OCI-LY3 (cell line): ENCODE measurements at regions not wholly inside any gene's neighbourhood (a gene's known extent, or its start where the extent isn't known, plus 50 kb on each side); places are given as distances from the start of the nearest gene placed in this dataset.

Experiments
- H2AFZ ChIP-seq: fragments of 200-600, 300-600 bp; shearing (Covaris generic); 2 replicates; pipeline ENCODE4 v1.6.0; 2014; ENCODE audit warnings: antibody characterized with exemption, low read depth, low read length
- H3K27ac ChIP-seq: fragments of 200-600, 300-600 bp; sonication (generic); 2 replicates; pipeline ENCODE4 v1.5.1; 2014; ENCODE audit warnings: mild to moderate bottlenecking, low read length, moderate library complexity, mixed read lengths
- H3K27me3 ChIP-seq: fragments of 200-600, 300-600 bp; sonication (generic); 2 replicates; pipeline ENCODE4 v1.6.1; 2014; ENCODE audit warnings: low read depth, low read length, mixed read lengths
- H3K36me3 ChIP-seq: fragments of 200-600, 300-600 bp; sonication (generic); replicated peaks from 2 replicates; pipeline ENCODE3; 2014; ENCODE audit warnings: low read depth, low read length, mixed read lengths
- H3K4me1 ChIP-seq: fragments of 300-600, 200-600 bp; sonication (generic); 2 replicates; pipeline ENCODE4 v1.6.1; 2014; ENCODE audit warnings: low read length, mixed read lengths
- H3K4me2 ChIP-seq: fragments of 200-600, 300-600 bp; sonication (generic); 2 replicates; pipeline ENCODE4 v1.6.1; 2014; ENCODE audit warnings: low read length, mixed read lengths
- H3K4me3 ChIP-seq: fragments of 300-600, 200-600 bp; sonication (generic); 2 replicates; pipeline ENCODE4 v1.5.1; 2014; ENCODE audit warnings: antibody characterized with exemption, mild to moderate bottlenecking, low read length, moderate library complexity
- H3K79me2 ChIP-seq: fragments of 300-600, 200-600 bp; shearing (Covaris generic); 2 replicates; pipeline ENCODE4 v1.6.1; 2014; ENCODE audit warnings: mild to moderate bottlenecking, low read length, mixed read lengths
- H3K9ac ChIP-seq: fragments of 300-600, 200-600 bp; shearing (Covaris generic); 2 replicates; pipeline ENCODE4 v1.6.0; 2014; ENCODE audit warnings: mild to moderate bottlenecking, low read length, moderate library complexity
- H3K9me3 ChIP-seq: fragments of 200-600, 300-600 bp; shearing (Covaris generic); 2 replicates; pipeline ENCODE4 v1.6.1; 2014; ENCODE audit warnings: low read length, mixed read lengths; ENCODE audit not compliant: insufficient read depth
- H4K20me1 ChIP-seq: fragments of 200-600, 300-600 bp; sonication (generic); 2 replicates; pipeline ENCODE4 v1.6.1; 2016; ENCODE audit warnings: low read length, mixed read lengths; ENCODE audit not compliant: insufficient read depth
- EZH2phosphoT487 ChIP-seq: fragments of 200-600 bp; shearing (Covaris generic); IDR thresholded peaks from 2 replicates; pipeline ENCODE4 v1.6.1; 2018; ENCODE audit warnings: antibody characterized with exemption, mixed run types, low read depth
- TF ChIP-seq, protein P1 (sequence below): fragments of 200-600, 300-600 bp; sonication (generic); IDR thresholded peaks from 2 replicates; pipeline ENCODE4 v1.5.1; 2014; ENCODE audit warnings: antibody characterized with exemption, low read length, low read depth

DNA sequence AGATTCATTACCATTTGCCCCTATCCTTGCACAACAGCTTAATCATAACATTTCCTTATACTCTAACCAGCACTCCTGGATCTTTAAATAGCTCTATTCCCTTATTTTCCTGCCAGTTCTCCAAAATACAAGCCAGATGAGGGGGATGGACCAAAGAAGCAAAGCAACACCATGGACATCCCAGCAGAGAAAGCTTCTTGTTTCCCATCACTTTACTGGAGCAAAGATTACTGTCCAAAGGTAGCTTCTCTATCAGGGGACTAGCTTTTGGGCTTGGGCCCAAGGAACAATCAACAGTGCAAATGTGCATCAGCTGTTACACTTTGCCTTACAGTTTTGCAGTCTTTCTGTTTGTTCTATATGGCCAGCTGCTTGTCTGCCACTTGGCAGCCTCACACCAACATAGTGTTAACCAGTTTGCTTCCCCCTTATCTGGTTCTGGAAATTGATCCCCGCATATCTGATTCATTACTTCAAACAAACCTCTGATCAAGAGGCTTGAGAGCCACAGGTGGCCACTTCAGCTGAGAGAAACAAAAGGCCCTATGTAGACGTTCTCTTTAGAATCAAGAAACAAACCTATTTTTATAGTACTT, 814.3 kb downstream of the METTL15 start:
- Histone ChIP-seq H3K27ac (no peak overlapping the region), H3K4me3 (no peak overlapping the region), H3K27me3 (no peaks in the 10 kb centered on the region), H3K4me2 (no peak overlapping the region), H3K36me3 (no peaks in the 10 kb centered on the region), H2AFZ (no peak overlapping the region), H4K20me1 (no peaks in the 10 kb centered on the region), H3K9me3 (no peaks in the 10 kb centered on the region), H3K4me1 (peaks cover 12% of the 10 kb centered on the region), H3K9ac (no peak overlapping the region), H3K79me2 (no peaks in the 10 kb centered on the region)
- TF ChIP-seq, protein P1, sequence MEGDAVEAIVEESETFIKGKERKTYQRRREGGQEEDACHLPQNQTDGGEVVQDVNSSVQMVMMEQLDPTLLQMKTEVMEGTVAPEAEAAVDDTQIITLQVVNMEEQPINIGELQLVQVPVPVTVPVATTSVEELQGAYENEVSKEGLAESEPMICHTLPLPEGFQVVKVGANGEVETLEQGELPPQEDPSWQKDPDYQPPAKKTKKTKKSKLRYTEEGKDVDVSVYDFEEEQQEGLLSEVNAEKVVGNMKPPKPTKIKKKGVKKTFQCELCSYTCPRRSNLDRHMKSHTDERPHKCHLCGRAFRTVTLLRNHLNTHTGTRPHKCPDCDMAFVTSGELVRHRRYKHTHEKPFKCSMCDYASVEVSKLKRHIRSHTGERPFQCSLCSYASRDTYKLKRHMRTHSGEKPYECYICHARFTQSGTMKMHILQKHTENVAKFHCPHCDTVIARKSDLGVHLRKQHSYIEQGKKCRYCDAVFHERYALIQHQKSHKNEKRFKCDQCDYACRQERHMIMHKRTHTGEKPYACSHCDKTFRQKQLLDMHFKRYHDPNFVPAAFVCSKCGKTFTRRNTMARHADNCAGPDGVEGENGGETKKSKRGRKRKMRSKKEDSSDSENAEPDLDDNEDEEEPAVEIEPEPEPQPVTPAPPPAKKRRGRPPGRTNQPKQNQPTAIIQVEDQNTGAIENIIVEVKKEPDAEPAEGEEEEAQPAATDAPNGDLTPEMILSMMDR = no peak
- no peak for TF ChIP-seq EZH2phosphoT487

DNA sequence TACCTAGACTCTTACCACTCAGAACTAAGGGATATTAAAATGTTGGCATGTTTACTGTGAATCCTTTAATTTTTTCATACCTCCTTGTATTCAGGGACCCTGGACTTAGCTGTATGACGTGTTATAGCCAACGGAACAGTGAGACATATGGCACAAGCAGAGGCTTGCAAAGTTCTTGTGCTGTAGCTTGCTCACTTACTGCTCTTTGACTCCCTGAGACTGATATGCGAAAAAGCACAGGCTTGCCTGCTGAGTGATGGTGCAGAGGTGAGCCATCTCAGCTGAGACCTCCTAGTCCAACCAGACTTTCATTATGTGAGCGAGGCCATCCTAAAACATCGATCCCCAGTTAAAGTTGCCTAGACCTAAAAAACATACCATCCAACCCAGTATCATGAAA, 811.0 kb downstream of the METTL15 start:
- Histone ChIP-seq H3K36me3 (no peaks in the 10 kb centered on the region), H2AFZ (no peak overlapping the region), H3K9me3 (no peaks in the 10 kb centered on the region), H3K27ac (no peak overlapping the region), H3K9ac (no peak overlapping the region), H3K79me2 (no peaks in the 10 kb centered on the region), H4K20me1 (no peaks in the 10 kb centered on the region), H3K4me3 (no peak overlapping the region), H3K27me3 (no peaks in the 10 kb centered on the region), H3K4me1 (peaks cover 24% of the 10 kb centered on the region), H3K4me2 (no peak overlapping the region)
- TF ChIP-seq, protein P1 = no peak
- no peak for TF ChIP-seq EZH2phosphoT487

DNA sequence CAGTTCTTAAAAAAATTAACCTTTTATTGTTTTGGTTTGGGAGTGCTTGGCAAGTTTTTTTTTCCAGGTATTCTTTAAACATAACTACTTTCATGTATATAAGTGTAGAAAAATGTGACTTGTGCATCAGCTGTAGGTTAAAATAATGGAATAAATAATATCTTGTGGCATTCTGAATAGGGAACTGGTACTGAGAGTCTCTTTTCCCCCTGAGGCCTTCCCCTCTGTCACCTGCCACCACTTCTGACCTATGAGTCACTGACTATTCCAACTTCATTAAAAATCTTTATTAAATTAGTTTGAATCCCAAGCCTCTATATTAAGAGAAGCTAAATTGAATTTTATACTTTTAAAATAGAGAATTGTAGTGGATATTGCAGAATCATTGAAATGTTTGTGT, 805.7 kb downstream of the METTL15 start:
- H3K79me2 ChIP-seq = no peaks in the 10 kb centered on the region
- no peaks in the 10 kb centered on the region for H3K9me3 ChIP-seq
- H3K4me2 ChIP-seq = peak overlapping the region; percentile 36
- H3K27ac ChIP-seq = peak overlapping the region; percentile 56
- no peak for TF ChIP-seq EZH2phosphoT487
- TF ChIP-seq, protein P1 = no peak
- H3K4me1 ChIP-seq = peaks cover 62% of the 10 kb centered on the region
- H3K36me3 ChIP-seq = peaks cover 16% of the 10 kb centered on the region
- H3K27me3 ChIP-seq = no peaks in the 10 kb centered on the region
- H3K9ac ChIP-seq = 0 out of 2 replicates have a peak overlapping the region, but pooled peaks have one; percentile 3
- H4K20me1 ChIP-seq = no peaks in the 10 kb centered on the region
- H3K4me3 ChIP-seq = no peak overlapping the region
- H2AFZ ChIP-seq = no peak overlapping the region

DNA sequence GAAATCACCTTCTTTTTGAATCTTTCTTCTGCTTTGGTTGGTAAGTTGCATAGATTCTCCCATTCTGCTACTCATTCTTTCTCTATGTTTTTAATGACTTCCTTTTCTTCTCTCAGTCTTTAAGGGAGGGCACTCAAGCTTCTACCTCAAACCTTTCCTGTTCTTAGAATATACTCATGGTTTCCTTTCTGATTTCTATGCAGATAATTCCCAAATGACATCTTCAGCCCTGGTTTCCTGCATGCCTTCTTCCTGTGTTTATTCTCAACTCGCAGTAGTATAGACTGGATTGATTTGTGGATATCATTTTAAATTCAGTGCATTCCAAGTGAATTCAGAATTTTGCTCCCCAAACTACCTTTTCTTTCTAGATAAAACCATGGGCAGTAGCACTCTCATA, 803.6 kb downstream of the METTL15 start:
- Histone ChIP-seq H3K36me3 (peaks cover 16% of the 10 kb centered on the region), H3K27ac (no peak overlapping the region), H3K9ac (no peak overlapping the region), H3K4me3 (no peak overlapping the region), H3K9me3 (no peaks in the 10 kb centered on the region), H3K79me2 (no peaks in the 10 kb centered on the region), H3K4me1 (peaks cover 63% of the 10 kb centered on the region), H3K4me2 (no peak overlapping the region), H4K20me1 (no peaks in the 10 kb centered on the region), H2AFZ (no peak overlapping the region), H3K27me3 (no peaks in the 10 kb centered on the region)
- TF ChIP-seq EZH2phosphoT487 = no peak

DNA sequence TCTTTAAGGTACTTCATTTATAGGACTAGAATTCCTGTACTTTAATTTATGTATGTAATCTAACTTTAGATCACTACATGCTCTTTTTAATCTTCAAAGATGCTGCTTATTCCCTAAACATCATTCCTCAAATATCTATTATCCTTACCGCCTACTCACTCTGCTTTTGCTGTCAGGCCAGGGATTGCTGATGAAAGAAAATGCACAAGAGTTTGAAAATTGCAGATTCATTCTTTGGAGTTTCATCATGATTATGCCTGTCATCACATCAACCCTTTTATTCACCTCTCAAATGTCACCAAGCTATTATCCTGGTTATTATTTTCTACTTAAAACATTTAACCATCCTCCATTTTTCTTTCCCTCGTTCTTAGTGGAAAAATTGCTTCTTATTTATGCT, 802.7 kb downstream of the METTL15 start:
- Histone ChIP-seq H3K79me2 (no peaks in the 10 kb centered on the region), H3K4me1 (peaks cover 63% of the 10 kb centered on the region), H3K9ac (no peak overlapping the region), H3K4me3 (no peak overlapping the region), H3K27ac (no peak overlapping the region), H3K4me2 (no peak overlapping the region), H3K9me3 (no peaks in the 10 kb centered on the region), H3K27me3 (no peaks in the 10 kb centered on the region), H4K20me1 (no peaks in the 10 kb centered on the region), H3K36me3 (peaks cover 16% of the 10 kb centered on the region), H2AFZ (no peak overlapping the region)
- TF ChIP-seq, protein P1 = no peak
- TF ChIP-seq EZH2phosphoT487 = no peak
